DOHH2 (cell line): ENCODE measurements at regions not wholly inside any gene's neighbourhood (a gene's known extent, or its start where the extent isn't known, plus 50 kb on each side); places are given as distances from the start of the nearest gene placed in this dataset.

Source experiments
- H3F3A ChIP-seq: fragments of 200-600 bp; sonication (generic), shearing (Covaris generic); 2 replicates; pipeline ENCODE4 v1.6.0; 2016; ENCODE audit warnings: antibody characterized with exemption, mild to moderate bottlenecking; ENCODE audit not compliant: control insufficient read depth, insufficient read depth
- H3K27ac ChIP-seq: fragments of 200-600 bp; sonication (generic); 2 replicates; pipeline ENCODE4 v1.5.1; 2014; ENCODE audit warnings: low read depth, mild to moderate bottlenecking, low read length, moderate library complexity
- H3K27me3 ChIP-seq: fragments of 200-600 bp; sonication (generic); 2 replicates; pipeline ENCODE4 v1.6.1; 2014; ENCODE audit warnings: mild to moderate bottlenecking, low read length, mixed read lengths; ENCODE audit not compliant: control insufficient read depth
- H3K36me3 ChIP-seq: fragments of 200-600 bp; sonication (generic); 2 replicates; pipeline ENCODE4 v1.6.1; 2014; ENCODE audit warnings: mild to moderate bottlenecking, low read length, moderate library complexity, mixed read lengths; ENCODE audit not compliant: control insufficient read depth
- H3K4me1 ChIP-seq: fragments of 200-600 bp; sonication (generic); 2 replicates; pipeline ENCODE4 v1.6.1; 2014; ENCODE audit warnings: mild to moderate bottlenecking, low read length, mixed read lengths; ENCODE audit not compliant: control insufficient read depth
- H3K4me2 ChIP-seq: fragments of 200-600 bp; sonication (generic); 2 replicates; pipeline ENCODE4 v1.6.0; 2014; ENCODE audit warnings: mild to moderate bottlenecking, low read length, moderate library complexity
- H3K4me3 ChIP-seq: fragments of 200-600 bp; sonication (generic); 2 replicates; pipeline ENCODE4 v1.5.1; 2014; ENCODE audit warnings: mild to moderate bottlenecking, low read length, mixed read lengths
- H3K79me2 ChIP-seq: fragments of 200-600 bp; sonication (generic); 2 replicates; pipeline ENCODE4 v1.6.1; 2014; ENCODE audit warnings: mild to moderate bottlenecking, low read length, mixed read lengths; ENCODE audit not compliant: control insufficient read depth
- H3K9me2 ChIP-seq: fragments of 200-600 bp; sonication (generic); replicated peaks from 2 replicates; pipeline ENCODE4 v1.6.1; 2014; ENCODE audit warnings: mild to moderate bottlenecking, low read length, mixed read lengths; ENCODE audit not compliant: control insufficient read depth
- H3K9me3 ChIP-seq: fragments of 200-600 bp; sonication (generic); 2 replicates; pipeline ENCODE4 v1.6.1; 2014; ENCODE audit warnings: antibody characterized with exemption, low read length, mixed read lengths; ENCODE audit not compliant: control insufficient read depth, insufficient read depth
- H4K20me1 ChIP-seq: fragments of 200-600 bp; sonication (generic); 2 replicates; pipeline ENCODE4 v1.6.0; 2014; ENCODE audit warnings: low read depth, mild to moderate bottlenecking, antibody characterized with exemption, low read length, moderate library complexity; ENCODE audit not compliant: control insufficient read depth, insufficient read depth
- EZH2phosphoT487 ChIP-seq: fragments of 200-600 bp; sonication (generic); IDR thresholded peaks from 2 replicates; pipeline ENCODE4 v1.6.1; 2017; ENCODE audit warnings: borderline replicate concordance, mild to moderate bottlenecking, antibody characterized with exemption, low read length, moderate library complexity, mixed read lengths
- TF ChIP-seq, protein P1 (sequence below): fragments of 200-600 bp; sonication (generic); IDR thresholded peaks from one replicate; pipeline ENCODE4 v1.5.1; 2014; ENCODE audit warnings: antibody characterized with exemption, mild to moderate bottlenecking, low read depth, low read length; ENCODE audit not compliant: poor library complexity, severe bottlenecking

DNA sequence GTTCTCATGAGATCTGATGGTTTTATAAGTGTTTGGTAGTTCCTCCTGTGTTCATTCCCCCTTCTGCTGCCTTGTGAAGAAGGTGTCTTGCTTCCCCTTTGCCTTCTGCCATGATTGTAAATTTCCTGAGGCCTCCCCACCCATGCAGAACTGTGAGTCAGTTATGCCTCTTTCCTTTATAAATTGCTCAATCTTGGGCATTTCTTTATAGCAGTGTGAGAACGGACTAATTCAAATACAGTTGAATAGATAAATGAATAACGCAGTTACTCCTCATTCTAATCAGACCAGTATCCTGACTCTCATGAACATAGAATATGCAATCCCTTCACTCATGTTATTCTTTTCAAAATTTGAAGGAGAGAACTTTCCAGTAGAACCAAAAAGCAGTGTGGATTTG lies 375.0 kb upstream of the FZD8 start:
- Histone ChIP-seq H3F3A (no peaks in the 10 kb centered on the region), H3K4me1 (no peaks in the 10 kb centered on the region), H4K20me1 (no peaks in the 10 kb centered on the region), H3K27me3 (no peaks in the 10 kb centered on the region), H3K9me2 (no peaks in the 10 kb centered on the region), H3K27ac (no peak overlapping the region), H3K9me3 (no peaks in the 10 kb centered on the region), H3K36me3 (no peaks in the 10 kb centered on the region), H3K4me2 (no peak overlapping the region), H3K4me3 (no peak overlapping the region), H3K79me2 (no peaks in the 10 kb centered on the region)
- no peak for TF ChIP-seq EZH2phosphoT487
- TF ChIP-seq, protein P1, sequence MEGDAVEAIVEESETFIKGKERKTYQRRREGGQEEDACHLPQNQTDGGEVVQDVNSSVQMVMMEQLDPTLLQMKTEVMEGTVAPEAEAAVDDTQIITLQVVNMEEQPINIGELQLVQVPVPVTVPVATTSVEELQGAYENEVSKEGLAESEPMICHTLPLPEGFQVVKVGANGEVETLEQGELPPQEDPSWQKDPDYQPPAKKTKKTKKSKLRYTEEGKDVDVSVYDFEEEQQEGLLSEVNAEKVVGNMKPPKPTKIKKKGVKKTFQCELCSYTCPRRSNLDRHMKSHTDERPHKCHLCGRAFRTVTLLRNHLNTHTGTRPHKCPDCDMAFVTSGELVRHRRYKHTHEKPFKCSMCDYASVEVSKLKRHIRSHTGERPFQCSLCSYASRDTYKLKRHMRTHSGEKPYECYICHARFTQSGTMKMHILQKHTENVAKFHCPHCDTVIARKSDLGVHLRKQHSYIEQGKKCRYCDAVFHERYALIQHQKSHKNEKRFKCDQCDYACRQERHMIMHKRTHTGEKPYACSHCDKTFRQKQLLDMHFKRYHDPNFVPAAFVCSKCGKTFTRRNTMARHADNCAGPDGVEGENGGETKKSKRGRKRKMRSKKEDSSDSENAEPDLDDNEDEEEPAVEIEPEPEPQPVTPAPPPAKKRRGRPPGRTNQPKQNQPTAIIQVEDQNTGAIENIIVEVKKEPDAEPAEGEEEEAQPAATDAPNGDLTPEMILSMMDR = no peak

GRCh38 chr10:36007369-36007768 lies 365.3 kb upstream of the FZD8 start:
- TF ChIP-seq EZH2phosphoT487 = no peak
- TF ChIP-seq, protein P1 = no peak
- H3K9me3 ChIP-seq = no peaks in the 10 kb centered on the region
- no peaks in the 10 kb centered on the region for H4K20me1 ChIP-seq
- H3K4me3 ChIP-seq = no peak overlapping the region
- no peaks in the 10 kb centered on the region for H3K36me3 ChIP-seq
- no peaks in the 10 kb centered on the region for H3K79me2 ChIP-seq
- H3K27ac ChIP-seq = no peak overlapping the region
- H3K4me1 ChIP-seq = no peaks in the 10 kb centered on the region
- no peaks in the 10 kb centered on the region for H3F3A ChIP-seq
- no peak overlapping the region for H3K4me2 ChIP-seq
- no peaks in the 10 kb centered on the region for H3K9me2 ChIP-seq
- H3K27me3 ChIP-seq = no peaks in the 10 kb centered on the region

DNA sequence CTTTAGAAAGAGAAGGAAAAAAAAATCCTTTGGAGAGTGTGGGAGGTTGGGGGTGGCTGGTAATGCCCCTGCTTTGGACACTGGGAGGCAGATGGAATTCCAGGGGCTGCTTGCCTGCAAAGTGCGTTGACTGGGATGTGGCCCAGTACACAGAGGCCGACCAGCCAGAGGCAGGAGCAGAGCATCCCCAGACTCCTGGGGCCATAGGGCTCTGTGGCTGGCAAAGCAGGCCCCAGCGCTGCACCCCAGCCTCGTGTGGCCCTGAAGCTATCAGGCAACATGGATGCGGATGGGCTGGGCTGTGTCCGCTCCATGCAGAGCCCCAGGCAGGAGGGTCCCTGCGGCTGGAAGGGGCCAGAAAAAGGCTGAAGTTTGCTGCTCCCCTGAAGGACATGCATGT lies 361.6 kb upstream of the FZD8 start:
- no peaks in the 10 kb centered on the region for H3K79me2 ChIP-seq
- no peaks in the 10 kb centered on the region for H3F3A ChIP-seq
- no peaks in the 10 kb centered on the region for H4K20me1 ChIP-seq
- H3K36me3 ChIP-seq = no peaks in the 10 kb centered on the region
- no peak overlapping the region for H3K4me3 ChIP-seq
- no peak overlapping the region for H3K4me2 ChIP-seq
- H3K9me3 ChIP-seq = no peaks in the 10 kb centered on the region
- H3K27ac ChIP-seq = no peak overlapping the region
- no peaks in the 10 kb centered on the region for H3K27me3 ChIP-seq
- no peaks in the 10 kb centered on the region for H3K4me1 ChIP-seq
- no peak for TF ChIP-seq EZH2phosphoT487
- TF ChIP-seq, protein P1 = no peak
- no peaks in the 10 kb centered on the region for H3K9me2 ChIP-seq

- H3K4me2 ChIP-seq = no peak overlapping the region
- TF ChIP-seq, protein P1 = no peak
- no peak for TF ChIP-seq EZH2phosphoT487
Measured at GRCh38 chr10:36003031-36003600, 361.0 kb upstream of the FZD8 start.

More at GRCh38 chr10:36003031-36003600, 361.0 kb upstream of the FZD8 start:
- Histone ChIP-seq H3F3A (no peaks in the 10 kb centered on the region), H4K20me1 (no peaks in the 10 kb centered on the region), H3K27me3 (no peaks in the 10 kb centered on the region), H3K36me3 (no peaks in the 10 kb centered on the region), H3K4me1 (no peaks in the 10 kb centered on the region), H3K79me2 (no peaks in the 10 kb centered on the region), H3K27ac (no peak overlapping the region), H3K4me3 (no peak overlapping the region), H3K9me2 (no peaks in the 10 kb centered on the region), H3K9me3 (no peaks in the 10 kb centered on the region)
